ENCODE measurements at regions not wholly inside any gene's neighbourhood (a gene's known extent, or its start where the extent isn't known, plus 50 kb on each side); places are given as distances from the start of the nearest gene placed in this dataset.
A peak's percentile ranks its signal among the peaks of the same experiment; 100 is the strongest.

- Histone ChIP-seq H3K27me3 (peaks cover 0 to 53% (median 12%) of the 10 kb centered on the region in 3 donors), H3K9me3 (no peaks in the 10 kb centered on the region), H3K4me1 (no peaks in the 10 kb centered on the region), H3K4me3 (no peak overlapping the region), H3K36me3 (no peaks in the 10 kb centered on the region), H3K27ac (no peak overlapping the region)
- 83 to 84% methylated on average over 15 of the region's 15 CpGs for WGBS, 2 donors
- intact Hi-C loops (cut with DNase I) = no loop called here
- no peak for DNase-seq
- TF ChIP-seq CTCF (IDR thresholded peaks at IDR 0.05) (no peak), EP300 (IDR thresholded peaks at IDR 0.05) (no peak), POLR2A (IDR thresholded peaks at IDR 0.05) (no peak), POLR2AphosphoS5 (IDR thresholded peaks at IDR 0.05) (no peak)
Observed at GRCh38 chr5:176727983-176728675, 80.8 kb downstream of the TSPAN17 start.

- H3K9me3 ChIP-seq = no peaks in the 10 kb centered on the region
- peaks cover 0 to 60% (median 12%) of the 10 kb centered on the region in 3 donors for H3K27me3 ChIP-seq
- intact Hi-C loops (cut with DNase I) = no loop called here
- WGBS, 2 donors = 76 to 79% methylated on average over 11 of the region's 11 CpGs
- H3K4me3 ChIP-seq = no peak overlapping the region
- H3K4me1 ChIP-seq = no peaks in the 10 kb centered on the region
- TF ChIP-seq POLR2AphosphoS5 (IDR thresholded peaks at IDR 0.05) (no peak), CTCF (IDR thresholded peaks at IDR 0.05) (no peak), POLR2A (IDR thresholded peaks at IDR 0.05) (no peak), EP300 (IDR thresholded peaks at IDR 0.05) (no peak)
- no peak overlapping the region for H3K27ac ChIP-seq
- no peak for DNase-seq
- no peaks in the 10 kb centered on the region for H3K36me3 ChIP-seq
Observed at GRCh38 chr5:176728831-176729251, 81.5 kb upstream of the UNC5A start.

GRCh38 chr5:176730815-176731475 is 79.4 kb upstream of the UNC5A start:
- H3K9me3 ChIP-seq = no peaks in the 10 kb centered on the region
- no peak for TF ChIP-seq POLR2A (IDR thresholded peaks at IDR 0.05)
- TF ChIP-seq POLR2AphosphoS5 (IDR thresholded peaks at IDR 0.05) = no peak
- TF ChIP-seq EP300 (IDR thresholded peaks at IDR 0.05) = no peak
- no peak for TF ChIP-seq CTCF (IDR thresholded peaks at IDR 0.05)
- H3K4me3 ChIP-seq = no peak overlapping the region
- WGBS, 2 donors = 85 to 87% methylated on average over 10 of the region's 10 CpGs
- H3K27ac ChIP-seq = no peak overlapping the region
- peaks cover 0 to 67% (median 13%) of the 10 kb centered on the region in 3 donors for H3K27me3 ChIP-seq
- intact Hi-C loops (cut with DNase I) = no loop called here
- H3K36me3 ChIP-seq = no peaks in the 10 kb centered on the region
- DNase-seq = peak; percentile 27
- H3K4me1 ChIP-seq = no peaks in the 10 kb centered on the region

GRCh38 chr5:176731506-176732160 is 78.7 kb upstream of the UNC5A start:
- no peaks in the 10 kb centered on the region for H3K9me3 ChIP-seq
- no peak overlapping the region for H3K27ac ChIP-seq
- peak; percentile 32 for DNase-seq
- TF ChIP-seq POLR2A (IDR thresholded peaks at IDR 0.05) (no peak), CTCF (IDR thresholded peaks at IDR 0.05) (no peak), EP300 (IDR thresholded peaks at IDR 0.05) (no peak), POLR2AphosphoS5 (IDR thresholded peaks at IDR 0.05) (no peak)
- intact Hi-C loops (cut with DNase I) = no loop called here
- 52 to 64% methylated on average over 7 of the region's 7 CpGs for WGBS, 2 donors
- no peaks in the 10 kb centered on the region for H3K4me1 ChIP-seq
- H3K27me3 ChIP-seq = peaks cover 0 to 67% (median 15%) of the 10 kb centered on the region in 3 donors
- no peak overlapping the region for H3K4me3 ChIP-seq
- H3K36me3 ChIP-seq = no peaks in the 10 kb centered on the region

Measured in sigmoid colon (tissue), 6 donors.